ENCODE measurements at regions not wholly inside any gene's neighbourhood (a gene's known extent, or its start where the extent isn't known, plus 50 kb on each side); places are given as distances from the start of the nearest gene placed in this dataset.

DNA sequence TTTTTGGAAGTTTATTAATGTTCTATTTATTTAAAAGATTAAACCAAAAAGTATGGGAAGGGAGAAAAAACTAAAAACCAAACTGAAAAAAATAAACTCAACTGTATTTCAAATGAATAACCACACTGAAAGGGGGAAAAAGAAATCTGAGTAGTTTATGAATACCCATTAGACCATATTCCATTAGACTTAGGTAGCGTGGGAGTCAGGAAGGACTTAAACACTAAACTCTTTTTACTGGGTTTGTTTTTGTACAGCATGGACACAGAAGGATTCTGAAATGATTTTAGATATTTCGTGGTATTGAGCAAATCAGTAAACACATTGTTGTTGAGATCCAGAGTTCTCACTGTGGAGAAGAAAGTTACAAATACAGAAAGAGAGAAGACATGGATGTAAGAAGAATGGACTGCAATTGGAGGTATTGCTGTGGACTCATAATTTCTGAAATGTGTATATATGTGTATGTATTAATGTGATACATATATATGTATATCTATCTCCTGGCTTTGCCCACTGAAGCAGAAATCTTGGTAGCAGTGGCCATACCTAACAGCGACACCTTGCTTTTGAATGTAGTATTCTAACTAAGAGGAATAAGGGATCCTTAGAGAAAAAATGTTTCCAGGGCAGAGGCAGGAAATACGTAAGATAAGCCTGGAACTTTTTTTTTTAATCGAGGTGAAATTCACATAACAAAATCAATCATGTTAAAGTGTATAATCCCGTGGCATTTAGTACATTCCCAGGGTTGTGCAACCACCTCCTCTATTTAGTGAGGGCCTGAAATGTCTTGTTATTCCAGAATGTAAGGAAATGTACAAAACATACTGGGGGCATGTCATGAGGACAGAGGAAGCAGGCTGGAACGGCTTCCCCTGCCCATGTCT is 228.8 kb downstream of the SMARCA2 start:
- POLR2A ChIA-PET = no interaction called here
- CTCF ChIA-PET = no interaction called here

- ChIA-PET CTCF (no interaction called here), POLR2A (no interaction called here)
These were observed 232.2 kb downstream of the SMARCA2 start for GRCh38 chr9:2247340-2247739.

- ChIA-PET POLR2A (no interaction called here), CTCF (no interaction called here)
These were observed 233.7 kb downstream of the SMARCA2 start for GRCh38 chr9:2248768-2249265.

DNA sequence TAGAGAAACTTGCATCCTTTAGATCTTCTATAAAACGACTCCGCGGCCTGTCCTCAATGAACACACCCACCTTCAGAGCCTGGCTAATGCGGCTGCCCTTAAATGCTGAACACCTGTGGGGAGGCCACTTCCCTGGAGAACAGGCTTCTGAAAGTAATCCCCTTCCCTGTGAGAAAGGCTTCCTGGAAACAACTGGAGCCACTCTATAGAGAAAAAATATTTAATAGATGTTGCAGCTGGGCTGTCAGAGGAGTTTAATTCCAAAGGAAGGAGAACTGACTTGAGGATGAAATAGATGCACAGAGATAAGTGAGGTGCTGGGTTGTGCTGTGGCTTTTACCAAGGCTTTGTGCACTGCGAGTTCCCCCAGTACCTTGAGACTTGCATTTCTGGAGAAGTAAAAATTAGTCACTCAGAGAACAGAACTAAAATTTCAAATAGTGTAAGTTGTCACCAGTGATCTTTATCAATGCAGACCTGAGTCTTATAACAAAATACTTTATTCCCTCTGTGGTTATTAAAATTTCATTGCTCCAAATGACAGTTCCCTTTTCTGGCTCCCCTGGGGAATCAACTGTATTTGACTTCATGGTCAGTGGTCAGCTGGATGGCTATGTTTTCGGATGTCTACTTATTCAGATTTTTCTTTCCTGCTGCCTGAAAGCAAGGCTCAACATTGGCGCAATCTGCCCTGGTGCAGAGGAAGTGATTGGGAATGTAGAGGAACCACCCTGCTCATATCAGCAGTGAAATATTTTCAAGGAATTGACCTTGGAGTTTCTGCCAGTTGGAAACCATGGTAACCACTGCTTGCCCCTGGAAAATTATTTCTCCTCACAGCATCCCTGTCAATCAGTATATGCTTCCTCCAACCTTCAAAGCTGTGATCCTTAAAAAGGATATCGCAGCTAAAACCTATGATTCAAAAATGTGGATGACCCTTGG is 238.8 kb downstream of the SMARCA2 start:
- POLR2A ChIA-PET = no interaction called here
- CTCF ChIA-PET = no interaction called here

GRCh38 chr9:2255128-2255527 is 240.0 kb downstream of the SMARCA2 start:
- CTCF ChIA-PET = no interaction called here
- POLR2A ChIA-PET = no interaction called here

DNA sequence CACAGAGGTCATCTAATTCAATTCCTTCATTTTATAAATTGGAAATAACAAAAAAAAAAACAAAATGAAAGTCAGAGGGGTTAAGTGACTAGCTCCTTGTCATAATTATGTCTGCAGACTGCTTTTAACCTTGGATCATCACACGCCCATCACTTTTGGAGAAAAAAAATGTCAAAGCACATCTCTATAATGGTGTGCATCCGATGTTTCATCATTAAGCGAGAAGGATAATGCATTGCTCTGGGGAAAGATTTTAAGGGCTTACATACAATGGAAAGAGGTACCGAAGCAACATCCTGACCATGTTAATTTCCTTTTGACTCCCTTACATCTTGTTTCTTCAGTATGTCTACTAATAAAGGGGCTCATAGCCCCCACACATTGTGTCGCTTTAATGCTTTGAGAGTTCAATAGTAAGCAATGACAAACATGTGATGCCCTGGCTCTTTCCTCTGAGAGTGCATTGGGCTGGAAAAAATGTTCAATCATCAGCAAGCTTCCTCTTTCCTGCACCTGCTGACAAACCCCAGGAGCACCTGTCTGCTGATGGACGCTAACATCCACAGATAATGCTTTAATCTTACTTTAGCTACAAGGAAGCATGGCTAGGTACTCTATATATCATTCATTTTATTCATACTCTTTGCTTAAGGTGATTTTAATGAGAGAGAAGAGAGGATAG is 242.2 kb downstream of the SMARCA2 start:
- ChIA-PET CTCF (no interaction called here), POLR2A (no interaction called here)

DNA sequence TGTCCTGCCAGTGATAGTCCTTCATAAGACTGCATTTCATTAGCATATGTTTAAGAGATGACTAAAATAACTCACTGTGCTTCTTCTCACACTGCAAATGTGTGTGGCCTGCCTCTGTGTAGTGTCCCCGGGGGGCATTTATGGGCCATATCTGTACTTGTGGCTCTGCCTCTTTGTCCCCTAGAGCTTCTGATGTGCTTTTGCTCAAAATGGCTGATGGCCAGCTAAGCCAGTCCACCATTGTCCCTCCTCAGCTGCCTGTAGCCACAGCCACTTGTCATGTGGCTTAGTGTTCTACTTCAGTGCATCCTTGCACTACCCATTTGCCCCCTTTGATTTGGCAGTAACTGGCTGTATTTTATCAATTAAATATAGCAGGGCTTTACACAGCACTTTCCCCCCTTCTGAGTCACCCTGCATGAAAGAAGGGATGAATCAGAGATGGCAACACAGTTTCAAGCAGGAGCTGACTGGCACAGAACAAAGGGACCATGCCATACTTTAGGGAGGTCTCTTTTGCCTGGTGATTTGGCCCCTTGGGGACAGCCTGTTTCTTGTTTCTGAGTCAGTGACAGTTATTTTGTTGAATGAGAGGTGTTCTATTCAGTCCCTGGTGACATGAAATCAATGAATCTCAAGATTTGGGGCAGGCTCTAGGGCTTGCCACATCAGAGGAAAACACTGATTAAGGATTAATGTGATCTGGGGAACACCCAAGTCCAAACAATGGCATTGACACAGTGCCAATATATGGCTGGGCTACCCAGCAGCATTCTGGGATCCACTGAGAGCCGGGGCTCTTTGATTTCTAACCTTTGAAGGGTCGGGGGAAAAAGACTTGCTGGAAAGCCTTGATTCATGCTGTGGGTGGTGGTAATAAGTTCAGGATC is 245.5 kb downstream of the SMARCA2 start:
- CTCF ChIA-PET = no interaction called here
- POLR2A ChIA-PET = no interaction called here

- ChIA-PET POLR2A (no interaction called here), CTCF (no interaction called here)
These were observed 246.4 kb downstream of the SMARCA2 start for GRCh38 chr9:2261421-2262103.

DNA sequence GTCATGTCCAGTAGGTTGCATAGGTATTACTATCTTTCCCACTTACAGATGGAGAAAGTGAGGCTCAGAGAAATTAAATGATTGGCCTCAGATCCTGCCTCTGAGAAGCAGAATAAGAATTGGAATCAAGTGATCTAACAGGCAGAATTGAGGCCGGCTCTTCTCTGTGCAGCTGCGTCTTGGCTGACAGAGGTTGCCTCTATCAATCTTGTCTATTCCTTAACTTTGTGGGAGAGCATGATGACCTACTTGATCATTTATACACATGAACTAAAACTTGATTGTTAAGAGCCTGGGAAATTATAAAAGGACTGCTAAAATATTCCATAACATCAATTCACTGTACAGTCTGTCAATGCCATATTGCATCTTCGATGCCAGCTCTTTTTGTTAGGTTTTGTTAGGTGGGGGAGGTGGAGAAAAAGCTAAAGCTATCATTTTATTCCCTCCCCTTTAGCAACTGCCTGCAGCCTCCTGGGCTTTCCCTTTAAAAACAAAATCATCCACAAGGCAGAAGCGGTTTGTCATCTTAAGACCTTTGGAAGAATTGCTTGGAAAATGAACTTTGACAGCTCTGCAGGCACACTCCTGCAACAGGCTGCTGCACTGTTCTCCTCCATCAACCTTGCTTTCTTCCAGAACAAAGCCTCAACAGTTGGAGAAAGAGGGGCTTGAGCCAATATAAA is 247.4 kb downstream of the SMARCA2 start:
- CTCF ChIA-PET = no interaction called here
- POLR2A ChIA-PET = no interaction called here

- POLR2A ChIA-PET = no interaction called here
These were observed 248.0 kb downstream of the SMARCA2 start for GRCh38 chr9:2263111-2263510.

DNA sequence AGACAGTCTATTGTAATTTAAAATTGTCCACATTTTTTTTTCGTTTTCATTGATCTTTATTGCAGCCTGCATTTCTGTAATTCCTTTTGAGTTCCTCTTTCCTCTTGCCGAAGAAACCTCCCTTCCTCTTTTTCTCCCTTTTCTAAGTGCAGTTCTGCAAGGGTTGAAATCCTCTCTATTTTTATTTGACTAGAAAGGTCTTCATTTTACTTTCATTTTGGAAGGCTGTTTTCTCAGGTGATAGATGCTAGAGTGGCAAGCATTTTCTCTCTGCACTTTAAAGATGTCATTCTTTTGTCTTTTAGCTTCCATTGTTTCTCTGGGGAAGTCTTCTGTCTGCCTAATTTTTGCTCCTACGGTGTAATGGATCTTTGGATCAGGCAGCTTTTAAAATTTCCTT is 248.5 kb downstream of the SMARCA2 start:
- POLR2A ChIA-PET = no interaction called here
- CTCF ChIA-PET = no interaction called here

More at GRCh38 chr9:2263111-2263510, 248.0 kb downstream of the SMARCA2 start:
- CTCF ChIA-PET = no interaction called here

- CTCF ChIA-PET = no interaction called here
- POLR2A ChIA-PET = no interaction called here
These were observed 248.9 kb downstream of the SMARCA2 start for GRCh38 chr9:2264081-2264480.

GRCh38 chr9:2267181-2267745 is 252.1 kb downstream of the SMARCA2 start:
- CTCF ChIA-PET = no interaction called here

DNA sequence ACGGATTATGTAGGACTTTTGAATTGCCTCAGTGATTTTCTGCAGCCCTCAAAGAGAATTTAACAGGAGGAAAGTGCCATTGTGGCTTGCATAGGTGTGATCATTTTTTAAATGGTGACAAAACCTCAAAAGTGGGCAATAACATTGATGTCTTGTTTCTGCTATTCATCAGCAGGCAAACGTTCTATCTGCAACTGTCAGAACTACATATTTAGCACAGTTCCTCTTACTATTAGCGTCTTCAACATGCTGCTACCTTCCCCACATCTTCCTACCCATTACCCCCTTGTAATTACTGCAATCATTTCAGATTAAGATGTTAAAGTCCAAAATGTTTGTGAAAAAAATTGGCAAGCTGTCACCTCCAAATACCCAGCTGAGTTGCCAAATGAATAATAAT is 254.6 kb downstream of the SMARCA2 start:
- CTCF ChIA-PET = no interaction called here

More at GRCh38 chr9:2267181-2267745, 252.1 kb downstream of the SMARCA2 start:
- POLR2A ChIA-PET = no interaction called here

GRCh38 chr9:2270565-2270964 is 255.4 kb downstream of the SMARCA2 start:
- POLR2A ChIA-PET = no interaction called here
- CTCF ChIA-PET = no interaction called here

More for the DNA sequence above, 254.6 kb downstream of the SMARCA2 start:
- POLR2A ChIA-PET = no interaction called here

- ChIA-PET POLR2A (no interaction called here), CTCF (no interaction called here)
These were observed 256.3 kb downstream of the SMARCA2 start for GRCh38 chr9:2271426-2271825.

DNA sequence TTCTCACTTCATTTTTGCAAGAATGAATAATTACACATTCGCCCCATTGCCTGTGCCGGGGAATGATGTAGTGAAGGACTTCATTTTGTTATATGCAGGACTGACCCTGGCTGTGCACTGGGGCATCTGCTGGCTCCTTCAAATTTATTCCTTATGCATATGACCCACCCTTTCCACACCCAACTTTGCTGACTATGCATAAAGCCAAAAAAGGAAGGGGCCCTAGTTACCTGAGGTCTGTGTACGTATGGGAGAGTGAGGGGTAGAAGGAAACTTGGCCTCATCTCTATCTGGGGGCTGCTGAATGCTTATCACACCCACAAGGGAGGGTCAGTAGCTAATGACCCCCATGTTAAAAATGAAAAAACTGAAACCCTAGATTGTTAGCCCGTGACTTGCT is 259.6 kb downstream of the SMARCA2 start:
- POLR2A ChIA-PET = no interaction called here
- CTCF ChIA-PET = no interaction called here

DNA sequence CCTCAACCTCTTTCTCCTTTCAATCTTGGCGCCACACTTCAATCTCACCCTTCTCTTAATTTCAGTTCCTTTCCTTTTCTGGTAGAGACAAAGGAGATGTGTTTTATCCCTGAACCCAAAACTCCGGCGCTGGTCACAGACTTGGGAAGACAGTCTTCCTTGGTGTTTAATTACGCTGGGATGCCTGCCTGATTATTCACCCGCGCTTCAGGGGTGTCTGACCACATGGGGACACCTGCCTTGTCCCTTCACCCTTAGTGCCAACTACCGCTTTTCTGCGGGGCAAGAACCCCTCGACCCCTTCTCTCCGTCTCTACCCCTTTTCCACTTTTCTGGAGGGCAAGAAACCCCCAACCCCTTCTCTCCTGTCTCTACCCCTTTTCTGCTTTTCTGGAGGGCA is 261.1 kb downstream of the SMARCA2 start:
- CTCF ChIA-PET = no interaction called here
- POLR2A ChIA-PET = no interaction called here

Data from activated CD8-positive, alpha-beta memory T cell treated with anti-CD3 and anti-CD28 coated beads for 36 hours (primary cell).